NB4 (cell line): ENCODE measurements at regions not wholly inside any gene's neighbourhood (a gene's known extent, or its start where the extent isn't known, plus 50 kb on each side); places are given as distances from the start of the nearest gene placed in this dataset.
"Not testable (repeated sequence)": the region's sequence is repeated elsewhere in the genome, so short reads cannot be mapped to it uniquely, and the experiment has no call there.

Experiments used
- DNase-seq: peaks from one replicate; pipeline ENCODE4 v3.0.0; 2010; ENCODE audit warnings: low read depth
- H3K4me3 ChIP-seq: one replicate; pipeline ENCODE4 v1.5.1; 2011; ENCODE audit warnings: mild to moderate bottlenecking, low read depth, low read length, moderate library complexity
- CTCF ChIP-seq: IDR thresholded peaks from one replicate; pipeline ENCODE4 v1.5.1; 2012; ENCODE audit warnings: low read depth, low read length
- MYC ChIP-seq: IDR thresholded peaks from 2 replicates; pipeline ENCODE4 v1.6.1; 2011; ENCODE audit warnings: low read depth, low read length
- POLR2A ChIP-seq: IDR thresholded peaks from 2 replicates; pipeline ENCODE4 v1.6.1; 2011; ENCODE audit warnings: mild to moderate bottlenecking; ENCODE audit not compliant: insufficient read length; ENCODE audit errors: extremely low read depth
- TF ChIP-seq, protein P1 (sequence below): IDR thresholded peaks from 2 replicates; pipeline ENCODE4 v1.6.1; 2011; ENCODE audit warnings: low read depth, low read length

- DNase-seq = no peak
- no peak overlapping the region for H3K4me3 ChIP-seq
- TF ChIP-seq CTCF (no peak), MYC (no peak), POLR2A (no peak)
- TF ChIP-seq, protein P1, sequence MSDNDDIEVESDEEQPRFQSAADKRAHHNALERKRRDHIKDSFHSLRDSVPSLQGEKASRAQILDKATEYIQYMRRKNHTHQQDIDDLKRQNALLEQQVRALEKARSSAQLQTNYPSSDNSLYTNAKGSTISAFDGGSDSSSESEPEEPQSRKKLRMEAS = no peak
These were observed 83.7 kb upstream of the KDM7A start for GRCh38 chr7:140260352-140261104.

- H3K4me3 ChIP-seq = not testable (repeated sequence)
These were observed 80.5 kb upstream of the KDM7A start for GRCh38 chr7:140257278-140257677.

GRCh38 chr7:140254976-140255375, 78.2 kb upstream of the KDM7A start:
- H3K4me3 ChIP-seq, DNase-seq: not testable (repeated sequence)

More at GRCh38 chr7:140257278-140257677, 80.5 kb upstream of the KDM7A start:
- DNase-seq = not testable (repeated sequence)

- no peak overlapping the region for H3K4me3 ChIP-seq
- TF ChIP-seq MYC = no peak
- DNase-seq = no peak
These were observed 72.4 kb upstream of the KDM7A start for GRCh38 chr7:140249036-140249806.

DNA sequence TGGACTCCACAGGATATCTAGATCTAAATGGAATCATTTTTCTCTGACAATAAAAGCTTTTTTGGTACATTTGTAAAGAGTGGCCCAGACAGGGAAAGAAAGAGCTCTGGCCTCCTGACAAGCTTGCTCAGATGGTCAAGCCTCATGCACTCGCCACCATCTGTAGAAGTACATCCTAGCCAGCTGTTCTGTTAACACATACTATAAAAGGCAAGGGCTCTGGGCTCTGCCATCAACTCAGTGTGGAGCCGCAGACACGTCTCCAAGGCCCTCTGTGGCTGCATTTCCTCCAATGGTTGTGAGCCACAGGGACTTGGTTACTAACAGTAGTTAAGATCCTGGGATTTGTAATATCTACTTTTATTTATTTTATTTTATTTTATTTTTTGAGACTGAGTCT, 70.8 kb upstream of the KDM7A start:
- no peak for DNase-seq
- no peak for TF ChIP-seq POLR2A
- TF ChIP-seq, protein P1 = no peak
- no peak for TF ChIP-seq MYC
- TF ChIP-seq CTCF = no peak
- H3K4me3 ChIP-seq = no peak overlapping the region

DNA sequence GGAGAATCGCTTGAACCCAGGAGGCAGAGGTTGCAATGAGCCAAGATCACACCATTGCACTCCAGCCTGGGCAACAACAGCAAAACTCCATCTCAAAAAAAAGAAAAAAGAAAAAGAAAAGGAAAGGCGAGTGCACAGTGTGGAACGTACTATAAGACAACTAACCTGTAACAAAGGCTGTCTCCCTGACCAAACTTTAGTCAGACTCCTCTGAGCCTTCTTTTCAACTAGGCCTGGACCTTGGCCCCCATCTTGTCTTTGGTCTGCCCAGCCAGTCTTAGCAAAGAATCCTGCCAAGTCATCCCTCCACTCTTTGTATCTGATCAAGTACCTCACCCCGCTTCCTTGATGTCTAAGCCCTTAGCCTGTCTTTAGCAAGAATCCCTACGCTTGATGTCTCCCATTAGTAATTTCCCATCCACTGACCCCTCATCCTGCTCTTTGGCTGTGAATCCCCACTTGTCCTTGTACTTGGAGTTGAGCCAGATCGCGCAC, 68.9 kb upstream of the KDM7A start:
- TF ChIP-seq, protein P1 = no peak
- TF ChIP-seq POLR2A = no peak
- TF ChIP-seq MYC = no peak
- TF ChIP-seq CTCF = no peak
- H3K4me3 ChIP-seq = no peak overlapping the region
- DNase-seq = no peak

- no peak overlapping the region for H3K4me3 ChIP-seq
- TF ChIP-seq POLR2A (no peak), CTCF (no peak), MYC (no peak)
- TF ChIP-seq, protein P1 = no peak
- peak; percentile 85 for DNase-seq
These were observed 65.6 kb upstream of the KDM7A start for GRCh38 chr7:140242057-140243031.
